ENCODE measurements at regions not wholly inside any gene's neighbourhood (a gene's known extent, or its start where the extent isn't known, plus 50 kb on each side); places are given as distances from the start of the nearest gene placed in this dataset.

DNA sequence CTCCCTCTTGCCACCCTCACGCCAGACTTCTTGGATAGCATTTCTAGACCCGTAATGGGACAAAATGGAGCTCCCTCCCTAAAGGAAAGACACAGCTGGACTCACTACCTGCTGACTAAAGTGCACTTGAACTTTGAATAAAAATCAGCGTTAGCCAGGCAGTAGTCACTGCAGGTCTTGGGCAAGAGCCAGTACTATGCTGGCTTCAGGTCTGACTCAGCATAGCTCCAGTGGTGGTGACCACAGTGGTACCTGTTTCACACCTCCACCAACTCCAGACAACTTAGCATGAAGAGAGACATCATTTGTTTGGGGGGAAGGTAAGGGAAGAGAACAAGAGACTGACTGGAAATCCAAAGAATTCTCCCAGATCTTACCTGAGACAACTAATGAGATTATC, 906.8 kb downstream of the GRIK2 start:
- Histone ChIP-seq H4K5ac (ENCODE audit: insufficient read length, low read depth, low read length) (no peak overlapping the region), H2BK5ac (ENCODE audit: low read depth, low read length) (no peak overlapping the region), H3K4me1 (replicated peaks in 1 of 4; ENCODE audit: control insufficient read depth in 3 of 4, insufficient read depth in 4 of 4, low read length in 3 of 4) (no peaks in the 10 kb centered on the region), H3K79me1 (ENCODE audit: low read depth, low read length) (no peaks in the 10 kb centered on the region), H2BK12ac (ENCODE audit: low read depth, low read length) (no peak overlapping the region), H3K36me3 (ENCODE audit: control insufficient read depth in 2 of 4, insufficient read depth in 4 of 4, low read length in 3 of 4) (no peaks in the 10 kb centered on the region), H3K4me3 (ENCODE audit: extremely low read depth in 1 of 4, insufficient read depth in 2 of 4, low read depth in 3 of 4, low read length in 4 of 4) (no peak overlapping the region), H3K27me3 (replicated peaks in 1 of 4; ENCODE audit: control insufficient read depth in 3 of 4, extremely low read depth in 1 of 4, insufficient read depth in 3 of 4, low read length in 3 of 4) (no peaks in the 10 kb centered on the region), H3K14ac (ENCODE audit: insufficient read length) (no peak overlapping the region), H3K9ac (replicated peaks in 1 of 4; ENCODE audit: extremely low read depth in 1 of 4, low read depth in 3 of 4, low read length in 3 of 4) (no peak overlapping the region), H3K23ac (ENCODE audit: insufficient read length) (no peak overlapping the region), H4K8ac (ENCODE audit: extremely low read depth, insufficient read depth, low read length) (no peak overlapping the region), H2AFZ (ENCODE audit: low read length) (no peak overlapping the region), H2AK5ac (ENCODE audit: low read depth, low read length) (no peak overlapping the region), H3K9me3 (ENCODE audit: insufficient read depth in 2 of 2, low read depth in 1 of 2, low read length in 1 of 2) (no peaks in the 10 kb centered on the region), H2BK20ac (ENCODE audit: low read length) (no peak overlapping the region), H2BK15ac (ENCODE audit: low read length) (no peak overlapping the region), H3K79me2 (ENCODE audit: control insufficient read depth in 1 of 2, insufficient read depth in 2 of 2, low read length in 2 of 2) (no peaks in the 10 kb centered on the region), H2BK120ac (replicated peaks; ENCODE audit: low read depth, low read length) (no peak overlapping the region), H3K18ac (ENCODE audit: extremely low read depth, low read length) (no peak overlapping the region), H4K20me1 (replicated peaks in 1 of 2; ENCODE audit: control insufficient read depth in 1 of 2, insufficient read depth in 2 of 2, low read length in 2 of 2) (no peaks in the 10 kb centered on the region), H4K91ac (replicated peaks; ENCODE audit: insufficient read length, low read length) (no peak overlapping the region), H3K4me2 (ENCODE audit: insufficient read depth in 1 of 2, low read depth in 2 of 2, low read length in 2 of 2) (no peak overlapping the region), H3K27ac (ENCODE audit: low read depth, low read length) (no peak overlapping the region), H3K4ac (replicated peaks; ENCODE audit: insufficient read length, low read depth, low read length) (no peak overlapping the region), H3K56ac (replicated peaks; ENCODE audit: insufficient read length, low read depth, low read length) (no peak overlapping the region), H3K23me2 (ENCODE audit: low read depth, low read length) (no peaks in the 10 kb centered on the region)
- FAIRE-seq (no peak), DNase-seq (ENCODE audit: low read depth in 1 of 2, low spot score in 2 of 2) (no peak)
- ChIA-PET CTCF (ENCODE audit: partially characterized antibody) (no interaction called here), POLR2A (ENCODE audit: partially characterized antibody) (no interaction called here)
- TF ChIP-seq POLR2AphosphoS5 (IDR thresholded peaks at IDR 0.05; ENCODE audit: low read depth, low read length), result no peak
- no peak for TF ChIP-seq POU5F1 (IDR thresholded peaks at IDR 0.05; ENCODE audit: low read depth, low read length)
- TF ChIP-seq, protein P1, sequence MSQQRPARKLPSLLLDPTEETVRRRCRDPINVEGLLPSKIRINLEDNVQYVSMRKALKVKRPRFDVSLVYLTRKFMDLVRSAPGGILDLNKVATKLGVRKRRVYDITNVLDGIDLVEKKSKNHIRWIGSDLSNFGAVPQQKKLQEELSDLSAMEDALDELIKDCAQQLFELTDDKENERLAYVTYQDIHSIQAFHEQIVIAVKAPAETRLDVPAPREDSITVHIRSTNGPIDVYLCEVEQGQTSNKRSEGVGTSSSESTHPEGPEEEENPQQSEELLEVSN (IDR thresholded peaks at IDR 0.05), result no peak
- no peak for TF ChIP-seq TBP (IDR thresholded peaks at IDR 0.05; ENCODE audit: low read depth, low read length)
- TF ChIP-seq KDM4A (IDR thresholded peaks at IDR 0.05; ENCODE audit: low read depth, low read length, severe bottlenecking), result no peak
- TF ChIP-seq, protein P2, sequence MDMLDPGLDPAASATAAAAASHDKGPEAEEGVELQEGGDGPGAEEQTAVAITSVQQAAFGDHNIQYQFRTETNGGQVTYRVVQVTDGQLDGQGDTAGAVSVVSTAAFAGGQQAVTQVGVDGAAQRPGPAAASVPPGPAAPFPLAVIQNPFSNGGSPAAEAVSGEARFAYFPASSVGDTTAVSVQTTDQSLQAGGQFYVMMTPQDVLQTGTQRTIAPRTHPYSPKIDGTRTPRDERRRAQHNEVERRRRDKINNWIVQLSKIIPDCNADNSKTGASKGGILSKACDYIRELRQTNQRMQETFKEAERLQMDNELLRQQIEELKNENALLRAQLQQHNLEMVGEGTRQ (IDR thresholded peaks at IDR 0.05; ENCODE audit: low read length), result no peak
- TF ChIP-seq CREB1 (IDR thresholded peaks at IDR 0.05), result no peak
- WGBS, 2 experiments (ENCODE audit: extremely low coverage in 1 of 2, insufficient coverage in 1 of 2, insufficient read length in 1 of 2, insufficient replicate concordance in 2 of 2, low coverage in 1 of 2, low lambda C conversion rate in 2 of 2, missing lambda C conversion rate in 1 of 2), result 86% methylated on average over 3 of the region's 3 CpGs; no CpG with 5 or more reads in 1 of the 2 experiments

Measured in H1 (cell line).